HEK293 (cell line): ENCODE measurements at regions not wholly inside any gene's neighbourhood (a gene's known extent, or its start where the extent isn't known, plus 50 kb on each side); places are given as distances from the start of the nearest gene placed in this dataset.

Experiments
- CTCF ChIA-PET: fragments of 350-600 bp; formaldehyde crosslinking; extraction: SDS; loops from one replicate; lab custom pipeline; 2021; ENCODE audit warnings: antibody characterized with exemption; lab: Yijun Ruan, JAX
- POLR2A ChIA-PET: fragments of 300-600 bp; formaldehyde crosslinking; extraction: SDS; loops from one replicate; lab custom pipeline; 2020; ENCODE audit warnings: antibody characterized with exemption, inconsistent platforms; lab: Yijun Ruan, JAX
- H3K27ac ChIP-seq: fragments of 200-500 bp; sonication (Bioruptor generic); 2 replicates; pipeline ENCODE4 v1.5.1; 2014; ENCODE audit warnings: low read depth, low read length, control low read depth, inconsistent platforms; ENCODE audit errors: extremely low read depth
- H3K36me3 ChIP-seq, 2 experiments: fragments of 200-500 bp in 1 of 2; sonication (Bioruptor generic) in 1 of 2; 1 replicate in 1 of 2; 2 replicates in 1 of 2; pipeline ENCODE4 v1.5.1; 2014 to 2017; ENCODE audit warnings: inconsistent platforms in 2 of 2, low read length in 2 of 2; ENCODE audit not compliant: control insufficient read depth in 2 of 2, insufficient read depth in 1 of 2
- H3K4me1 ChIP-seq: fragments of 200-500 bp; sonication (Bioruptor generic); 2 replicates; pipeline ENCODE4 v1.5.1; 2014; ENCODE audit warnings: mild to moderate bottlenecking, low read length, inconsistent platforms; ENCODE audit not compliant: control insufficient read depth, insufficient read depth
- H3K4me3 ChIP-seq: 2 replicates; pipeline ENCODE4 v1.5.1; 2011; ENCODE audit warnings: low read depth, mild to moderate bottlenecking, control low read depth, low read length, moderate library complexity
- H3K9me3 ChIP-seq: fragments of 200-500 bp; sonication (Bioruptor generic); 2 replicates; pipeline ENCODE4 v1.5.1; 2014; ENCODE audit warnings: low read depth, low read length, inconsistent platforms; ENCODE audit not compliant: control insufficient read depth, insufficient read depth
- CTCF ChIP-seq: fragments of 450-650 bp; formaldehyde crosslinking; IDR thresholded peaks from 2 replicates; pipeline ENCODE4 v1.5.1; 2016; ENCODE audit warnings: missing biosample characterization, missing genetic modification characterization
- ELK4 ChIP-seq: IDR thresholded peaks from 2 replicates; pipeline ENCODE4 v1.6.1; 2011; ENCODE audit warnings: mild to moderate bottlenecking, low read depth, low read length, borderline replicate concordance
- SP3 ChIP-seq: fragments of 450-650 bp; formaldehyde crosslinking; IDR thresholded peaks from 2 replicates; pipeline ENCODE4 v1.5.1; 2016; ENCODE audit warnings: missing biosample characterization, missing genetic modification characterization
- ZBTB26 ChIP-seq: fragments of 450-650 bp; formaldehyde crosslinking; optimal IDR thresholded peaks from 2 replicates; pipeline ENCODE3; 2016; ENCODE audit warnings: missing biosample characterization, mild to moderate bottlenecking, missing genetic modification characterization
- ZBTB49 ChIP-seq: fragments of 450-650 bp; formaldehyde crosslinking; IDR thresholded peaks from 2 replicates; pipeline ENCODE4 v1.5.1; 2016; ENCODE audit warnings: missing biosample characterization, missing genetic modification characterization, low read depth
- ZEB2 ChIP-seq: fragments of 450-650 bp; formaldehyde crosslinking; IDR thresholded peaks from 2 replicates; pipeline ENCODE4 v1.5.1; 2016; ENCODE audit warnings: missing biosample characterization, missing genetic modification characterization
- ZFP37 ChIP-seq: fragments of 450-650 bp; formaldehyde crosslinking; IDR thresholded peaks from 2 replicates; pipeline ENCODE4 v1.5.1; 2016; ENCODE audit warnings: missing biosample characterization, missing genetic modification characterization
- ZNF138 ChIP-seq: fragments of 450-650 bp; formaldehyde crosslinking; IDR thresholded peaks from 2 replicates; pipeline ENCODE4 v1.5.1; 2016; ENCODE audit warnings: missing biosample characterization, missing genetic modification characterization, borderline replicate concordance
- ZNF24 ChIP-seq: fragments of 450-650 bp; formaldehyde crosslinking; IDR thresholded peaks from 2 replicates; pipeline ENCODE4 v1.5.1; 2016; ENCODE audit warnings: missing biosample characterization, missing genetic modification characterization
- ZNF274 ChIP-seq, 2 experiments: fragments of 200-500 bp in 1 of 2; fragments of 450-650 bp in 1 of 2; sonication (Bioruptor generic) in 1 of 2; formaldehyde crosslinking in 1 of 2; IDR thresholded peaks; 2 replicates each; pipeline versions ENCODE4 v1.5.1 to v1.6.1; 2014 to 2016; ENCODE audit warnings: borderline replicate concordance in 1 of 2, inconsistent platforms in 1 of 2, low read length in 1 of 2, missing biosample characterization in 1 of 2, missing genetic modification characterization in 1 of 2
- ZNF530 ChIP-seq: fragments of 450-650 bp; formaldehyde crosslinking; IDR thresholded peaks from 2 replicates; pipeline ENCODE4 v1.5.1; 2016; ENCODE audit warnings: low read depth, missing biosample characterization, missing genetic modification characterization
- ZNF555 ChIP-seq: fragments of 450-650 bp; formaldehyde crosslinking; conservative IDR thresholded peaks from 2 replicates; pipeline ENCODE4 v1.5.1; 2017; ENCODE audit warnings: missing biosample characterization, mild to moderate bottlenecking, missing genetic modification characterization, inconsistent platforms
- ZNF610 ChIP-seq: fragments of 450-650 bp; formaldehyde crosslinking; IDR thresholded peaks from 2 replicates; pipeline ENCODE4 v1.5.1; 2016; ENCODE audit warnings: missing biosample characterization, missing genetic modification characterization, borderline replicate concordance
- ZNF658 ChIP-seq: fragments of 450-650 bp; formaldehyde crosslinking; IDR thresholded peaks from 2 replicates; pipeline ENCODE4; 2016; ENCODE audit warnings: missing biosample characterization, missing genetic modification characterization
- ZNF707 ChIP-seq: fragments of 450-650 bp; formaldehyde crosslinking; IDR thresholded peaks from 2 replicates; pipeline ENCODE4 v1.5.1; 2016; ENCODE audit warnings: missing biosample characterization, missing genetic modification characterization
- ZNF776 ChIP-seq: fragments of 450-650 bp; formaldehyde crosslinking; IDR thresholded peaks from 2 replicates; pipeline ENCODE4 v1.5.0; 2017; ENCODE audit warnings: missing biosample characterization, missing genetic modification characterization, borderline replicate concordance
- TF ChIP-seq, protein P1 (sequence below): fragments of 450-650 bp; formaldehyde crosslinking; IDR thresholded peaks from 2 replicates; pipeline ENCODE4 v1.5.1; 2017; ENCODE audit warnings: missing biosample characterization, missing genetic modification characterization
- TF ChIP-seq, protein P2 (sequence below): fragments of 450-650 bp; formaldehyde crosslinking; IDR thresholded peaks from 2 replicates; pipeline ENCODE4 v1.5.1; 2017; ENCODE audit warnings: missing biosample characterization, missing genetic modification characterization

GRCh38 chr12:91613223-91613779, 430.7 kb upstream of the DCN start:
- Histone ChIP-seq H3K4me1 (no peaks in the 10 kb centered on the region), H3K27ac (no peak overlapping the region), H3K9me3 (no peaks in the 10 kb centered on the region), H3K36me3 (no peaks in the 10 kb centered on the region), H3K4me3 (no peak overlapping the region)
- ChIA-PET CTCF (interaction anchor here (1.3 kb wide), 1 partner anchor 33 kb away, joined by 3 read pairs; no protein-coding TSS in a partner anchor), POLR2A (no interaction called here)
- TF ChIP-seq ZNF707 (tag by site-specific recombination) (no peak), ZNF555 (tag by site-specific recombination) (no peak)

- no peaks in the 10 kb centered on the region for H3K36me3 ChIP-seq
- CTCF ChIA-PET, result interaction anchor here (0.5 kb wide), 1 partner anchor 423 kb away, joined by 3 read pairs; no protein-coding TSS in a partner anchor
- POLR2A ChIA-PET, result no interaction called here
- no peak overlapping the region for H3K4me3 ChIP-seq
- no peak for TF ChIP-seq ZFP37 (tag by site-specific recombination)
- TF ChIP-seq ZBTB49 (tag by site-specific recombination), result no peak
- TF ChIP-seq, protein P1, sequence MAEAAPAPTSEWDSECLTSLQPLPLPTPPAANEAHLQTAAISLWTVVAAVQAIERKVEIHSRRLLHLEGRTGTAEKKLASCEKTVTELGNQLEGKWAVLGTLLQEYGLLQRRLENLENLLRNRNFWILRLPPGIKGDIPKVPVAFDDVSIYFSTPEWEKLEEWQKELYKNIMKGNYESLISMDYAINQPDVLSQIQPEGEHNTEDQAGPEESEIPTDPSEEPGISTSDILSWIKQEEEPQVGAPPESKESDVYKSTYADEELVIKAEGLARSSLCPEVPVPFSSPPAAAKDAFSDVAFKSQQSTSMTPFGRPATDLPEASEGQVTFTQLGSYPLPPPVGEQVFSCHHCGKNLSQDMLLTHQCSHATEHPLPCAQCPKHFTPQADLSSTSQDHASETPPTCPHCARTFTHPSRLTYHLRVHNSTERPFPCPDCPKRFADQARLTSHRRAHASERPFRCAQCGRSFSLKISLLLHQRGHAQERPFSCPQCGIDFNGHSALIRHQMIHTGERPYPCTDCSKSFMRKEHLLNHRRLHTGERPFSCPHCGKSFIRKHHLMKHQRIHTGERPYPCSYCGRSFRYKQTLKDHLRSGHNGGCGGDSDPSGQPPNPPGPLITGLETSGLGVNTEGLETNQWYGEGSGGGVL (tag by site-specific recombination), result no peak
- no peak for TF ChIP-seq ZNF24 (tag by site-specific recombination)
- no peak for TF ChIP-seq ZNF658 (tag by site-specific recombination)
- TF ChIP-seq ZNF274 (IDR thresholded peaks at IDR 0.05; ENCODE audit: low read length), result no peak
- no peak for TF ChIP-seq ZNF274 (tag by site-specific recombination; IDR thresholded peaks at IDR 0.05; ENCODE audit: borderline replicate concordance)
- no peak for TF ChIP-seq CTCF (tag by site-specific recombination)
- no peak for TF ChIP-seq ZNF610
- no peaks in the 10 kb centered on the region for H3K4me1 ChIP-seq
- H3K9me3 ChIP-seq, result no peaks in the 10 kb centered on the region
- H3K27ac ChIP-seq, result no peak overlapping the region
Measured at GRCh38 chr12:91610561-91610960, 427.9 kb upstream of the DCN start.

GRCh38 chr12:91609283-91609682, 426.7 kb upstream of the DCN start:
- no peak for TF ChIP-seq ZBTB26 (tag by site-specific recombination)
- TF ChIP-seq, protein P2, sequence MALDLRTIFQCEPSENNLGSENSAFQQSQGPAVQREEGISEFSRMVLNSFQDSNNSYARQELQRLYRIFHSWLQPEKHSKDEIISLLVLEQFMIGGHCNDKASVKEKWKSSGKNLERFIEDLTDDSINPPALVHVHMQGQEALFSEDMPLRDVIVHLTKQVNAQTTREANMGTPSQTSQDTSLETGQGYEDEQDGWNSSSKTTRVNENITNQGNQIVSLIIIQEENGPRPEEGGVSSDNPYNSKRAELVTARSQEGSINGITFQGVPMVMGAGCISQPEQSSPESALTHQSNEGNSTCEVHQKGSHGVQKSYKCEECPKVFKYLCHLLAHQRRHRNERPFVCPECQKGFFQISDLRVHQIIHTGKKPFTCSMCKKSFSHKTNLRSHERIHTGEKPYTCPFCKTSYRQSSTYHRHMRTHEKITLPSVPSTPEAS (tag by site-specific recombination), result no peak
- TF ChIP-seq SP3 (tag by site-specific recombination), result no peak
- no peak for TF ChIP-seq ZEB2 (tag by site-specific recombination)
- TF ChIP-seq ZNF776 (tag by site-specific recombination), result no peak
- TF ChIP-seq ZNF530 (tag by site-specific recombination), result no peak
- TF ChIP-seq ZNF138 (tag by site-specific recombination), result no peak
- no peak for TF ChIP-seq ELK4
- POLR2A ChIA-PET, result no interaction called here
- Histone ChIP-seq H3K9me3 (no peaks in the 10 kb centered on the region), H3K36me3 (no peaks in the 10 kb centered on the region), H3K4me1 (no peaks in the 10 kb centered on the region), H3K4me3 (no peak overlapping the region), H3K27ac (no peak overlapping the region)
- CTCF ChIA-PET, result no interaction called here
